ENCODE measurements at regions not wholly inside any gene's neighbourhood (a gene's known extent, or its start where the extent isn't known, plus 50 kb on each side); places are given as distances from the start of the nearest gene placed in this dataset.

DNA sequence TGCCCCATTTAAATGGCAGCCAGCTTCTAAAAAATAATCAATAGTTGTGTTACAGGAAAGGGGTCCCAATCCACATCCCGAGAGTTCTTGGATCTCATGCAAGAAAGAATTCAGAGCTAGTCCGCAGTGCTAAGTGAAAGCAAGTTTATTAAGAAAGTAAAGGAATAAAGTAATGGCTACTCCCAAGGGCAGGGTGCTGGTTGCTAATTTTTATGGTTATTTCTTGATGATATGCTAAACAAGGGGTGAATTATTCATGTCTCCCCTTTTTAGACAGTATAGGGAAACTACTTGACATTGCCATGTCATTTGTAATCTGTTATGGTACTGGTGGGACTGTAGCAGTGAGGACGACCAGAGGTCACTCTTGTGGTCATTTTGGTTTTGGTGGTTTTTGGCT, 591.3 kb downstream of the LRFN5 start:
- no peak for TF ChIP-seq CTCF (conservative IDR thresholded peaks at IDR 0.05 in 1 of 2, IDR thresholded peaks at IDR 0.05 in 1 of 2; ENCODE audit: low read depth in 1 of 2, low read length in 2 of 2)
- TF ChIP-seq EZH2 (IDR thresholded peaks at IDR 0.05; ENCODE audit: low read length, missing control alignments), result no peak
